ENCODE measurements at regions not wholly inside any gene's neighbourhood (a gene's known extent, or its start where the extent isn't known, plus 50 kb on each side); places are given as distances from the start of the nearest gene placed in this dataset.

DNA sequence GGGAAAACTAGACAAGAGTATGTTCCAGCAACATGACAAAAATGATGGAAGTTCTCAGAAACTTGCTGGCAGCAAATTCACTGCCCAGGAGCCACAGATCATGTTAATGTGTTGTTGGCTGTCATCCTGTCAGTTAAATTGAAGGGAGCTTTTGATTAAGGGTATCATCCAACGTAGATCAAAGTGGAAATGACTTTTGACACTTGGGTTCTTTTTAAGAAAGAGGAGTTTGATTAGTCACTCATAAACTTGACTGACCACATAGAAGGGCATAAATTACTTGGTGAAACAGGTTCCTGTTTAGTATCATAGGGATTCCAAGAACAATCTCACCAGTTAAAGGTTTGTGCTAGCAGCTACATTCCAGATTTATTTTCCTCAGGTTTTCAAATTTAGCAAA, 288.7 kb downstream of the CSNK1G3 start:
- intact Hi-C loops (cut with micrococcal nuclease), result no loop called here
- Histone ChIP-seq H3K9ac (ENCODE audit: insufficient read depth in 1 of 2, low read depth in 2 of 2, low read length in 2 of 2) (no peak overlapping the region), H3K36me3 (ENCODE audit: control insufficient read depth, insufficient read depth, low read length) (no peaks in the 10 kb centered on the region), H3K79me2 (ENCODE audit: control insufficient read depth, insufficient read depth, low read length) (no peaks in the 10 kb centered on the region), H3K27ac (ENCODE audit: extremely low read depth, low read depth, low read length) (no peak overlapping the region), H4K20me1 (replicated peaks; ENCODE audit: control insufficient read depth, insufficient read depth, low read length) (no peaks in the 10 kb centered on the region), H3K4me3 (no peak overlapping the region), H3K9me1 (ENCODE audit: control insufficient read depth, insufficient read depth, low read length) (no peaks in the 10 kb centered on the region), H3K4me1 (replicated peaks in 1 of 2; ENCODE audit: control insufficient read depth in 2 of 2, insufficient read depth in 2 of 2, low read length in 2 of 2) (no peaks in the 10 kb centered on the region), H3K9me3 (replicated peaks; ENCODE audit: control insufficient read depth, insufficient read depth, low read depth, low read length) (no peaks in the 10 kb centered on the region; the same call in 1 of the 2 replicates), H3K27me3 (ENCODE audit: control insufficient read depth in 2 of 2, insufficient read depth in 2 of 2, low read length in 2 of 2) (no peaks in the 10 kb centered on the region), H2AFZ (ENCODE audit: low read depth, low read length) (no peak overlapping the region), H3K4me2 (ENCODE audit: insufficient read depth, low read length) (no peak overlapping the region)
- ChIA-PET POLR2A (no interaction called here), CTCF (ENCODE audit: low intra/inter-chr PET ratio) (no interaction called here)
- no peak for DNase-seq (ENCODE audit: extremely low read depth in 1 of 4, low spot score in 3 of 4)
- no peak for ATAC-seq
- no peak for FAIRE-seq
- in situ Hi-C loops (cut with MboI), result no loop called here
- no TSS peak for BruUV-seq (replicated peaks)
- 0% methylated on average over 1 of the region's 1 CpG for WGBS (ENCODE audit: insufficient coverage, low coverage, missing lambda C conversion rate)
- TF ChIP-seq, protein P1, sequence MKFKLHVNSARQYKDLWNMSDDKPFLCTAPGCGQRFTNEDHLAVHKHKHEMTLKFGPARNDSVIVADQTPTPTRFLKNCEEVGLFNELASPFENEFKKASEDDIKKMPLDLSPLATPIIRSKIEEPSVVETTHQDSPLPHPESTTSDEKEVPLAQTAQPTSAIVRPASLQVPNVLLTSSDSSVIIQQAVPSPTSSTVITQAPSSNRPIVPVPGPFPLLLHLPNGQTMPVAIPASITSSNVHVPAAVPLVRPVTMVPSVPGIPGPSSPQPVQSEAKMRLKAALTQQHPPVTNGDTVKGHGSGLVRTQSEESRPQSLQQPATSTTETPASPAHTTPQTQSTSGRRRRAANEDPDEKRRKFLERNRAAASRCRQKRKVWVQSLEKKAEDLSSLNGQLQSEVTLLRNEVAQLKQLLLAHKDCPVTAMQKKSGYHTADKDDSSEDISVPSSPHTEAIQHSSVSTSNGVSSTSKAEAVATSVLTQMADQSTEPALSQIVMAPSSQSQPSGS (CRISPR knock-in tag; IDR thresholded peaks at IDR 0.05), result no peak
- TF ChIP-seq IRF2 (CRISPR knock-in tag; IDR thresholded peaks at IDR 0.05), result no peak
- TF ChIP-seq MXI1 (IDR thresholded peaks at IDR 0.05; ENCODE audit: low read depth, low read length), result no peak
- TF ChIP-seq TFAM (CRISPR knock-in tag; conservative IDR thresholded peaks at IDR 0.05), result no peak
- no peak for TF ChIP-seq ZSCAN32 (CRISPR knock-in tag; IDR thresholded peaks at IDR 0.05)
- no peak for TF ChIP-seq MECOM (CRISPR knock-in tag; IDR thresholded peaks at IDR 0.05)
- TF ChIP-seq E2F3 (CRISPR knock-in tag; IDR thresholded peaks at IDR 0.05), result no peak
- no peak for TF ChIP-seq KDM2B (CRISPR knock-in tag; IDR thresholded peaks at IDR 0.05)
- no peak for TF ChIP-seq POLR2G (IDR thresholded peaks at IDR 0.05; ENCODE audit: low read depth, low read length)
- TF ChIP-seq MYBL2 (IDR thresholded peaks at IDR 0.05; ENCODE audit: low read depth), result no peak
- TF ChIP-seq MYBL2 (CRISPR knock-in tag; IDR thresholded peaks at IDR 0.05; ENCODE audit: borderline replicate concordance), result no peak
- no peak for TF ChIP-seq HDAC6 (IDR thresholded peaks at IDR 0.05; ENCODE audit: low read depth, low read length)
- TF ChIP-seq NFYB (IDR thresholded peaks at IDR 0.05; ENCODE audit: extremely low read depth, insufficient read length), result no peak
- TF ChIP-seq DNMT1 (IDR thresholded peaks at IDR 0.05), result no peak
- no peak for TF ChIP-seq CEBPG (CRISPR knock-in tag; IDR thresholded peaks at IDR 0.05)
- no peak for TF ChIP-seq CEBPG (tag; conservative IDR thresholded peaks at IDR 0.05 in 1 of 2, IDR thresholded peaks at IDR 0.05 in 1 of 2)
- TF ChIP-seq, protein P2, sequence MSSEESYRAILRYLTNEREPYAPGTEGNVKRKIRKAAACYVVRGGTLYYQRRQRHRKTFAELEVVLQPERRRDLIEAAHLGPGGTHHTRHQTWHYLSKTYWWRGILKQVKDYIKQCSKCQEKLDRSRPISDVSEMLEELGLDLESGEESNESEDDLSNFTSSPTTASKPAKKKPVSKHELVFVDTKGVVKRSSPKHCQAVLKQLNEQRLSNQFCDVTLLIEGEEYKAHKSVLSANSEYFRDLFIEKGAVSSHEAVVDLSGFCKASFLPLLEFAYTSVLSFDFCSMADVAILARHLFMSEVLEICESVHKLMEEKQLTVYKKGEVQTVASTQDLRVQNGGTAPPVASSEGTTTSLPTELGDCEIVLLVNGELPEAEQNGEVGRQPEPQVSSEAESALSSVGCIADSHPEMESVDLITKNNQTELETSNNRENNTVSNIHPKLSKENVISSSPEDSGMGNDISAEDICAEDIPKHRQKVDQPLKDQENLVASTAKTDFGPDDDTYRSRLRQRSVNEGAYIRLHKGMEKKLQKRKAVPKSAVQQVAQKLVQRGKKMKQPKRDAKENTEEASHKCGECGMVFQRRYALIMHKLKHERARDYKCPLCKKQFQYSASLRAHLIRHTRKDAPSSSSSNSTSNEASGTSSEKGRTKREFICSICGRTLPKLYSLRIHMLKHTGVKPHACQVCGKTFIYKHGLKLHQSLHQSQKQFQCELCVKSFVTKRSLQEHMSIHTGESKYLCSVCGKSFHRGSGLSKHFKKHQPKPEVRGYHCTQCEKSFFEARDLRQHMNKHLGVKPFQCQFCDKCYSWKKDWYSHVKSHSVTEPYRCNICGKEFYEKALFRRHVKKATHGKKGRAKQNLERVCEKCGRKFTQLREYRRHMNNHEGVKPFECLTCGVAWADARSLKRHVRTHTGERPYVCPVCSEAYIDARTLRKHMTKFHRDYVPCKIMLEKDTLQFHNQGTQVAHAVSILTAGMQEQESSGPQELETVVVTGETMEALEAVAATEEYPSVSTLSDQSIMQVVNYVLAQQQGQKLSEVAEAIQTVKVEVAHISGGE (CRISPR knock-in tag; IDR thresholded peaks at IDR 0.05), result no peak
- no peak for TF ChIP-seq ZNF551 (CRISPR knock-in tag; IDR thresholded peaks at IDR 0.05)
- no peak for TF ChIP-seq TGIF2 (CRISPR knock-in tag; IDR thresholded peaks at IDR 0.05)
- no peak for TF ChIP-seq TCF7L2 (IDR thresholded peaks at IDR 0.05; ENCODE audit: low read depth, low read length)

Measured in K562 (cell line).